ENCODE measurements at regions not wholly inside any gene's neighbourhood (a gene's known extent, or its start where the extent isn't known, plus 50 kb on each side); places are given as distances from the start of the nearest gene placed in this dataset.

GRCh38 chr3:171531716-171532115, 71.5 kb upstream of the TNIK start (continued):
- TF ChIP-seq ZNF462 (CRISPR knock-in tag; IDR thresholded peaks at IDR 0.05) (no peak), ETS1 (IDR thresholded peaks at IDR 0.05) (no peak), JUNB (IDR thresholded peaks at IDR 0.05; ENCODE audit: unreplicated experiment) (no peak), EZH2phosphoT487 (IDR thresholded peaks at IDR 0.05; ENCODE audit: unreplicated experiment) (no peak), CREB1 (CRISPR knock-in tag; IDR thresholded peaks at IDR 0.05; ENCODE audit: low read depth) (no peak)

- H3K36me3 Mint-ChIP-seq (ENCODE audit: low read depth) = no peaks in the 10 kb centered on the region
- Histone ChIP-seq H3K4me2 (no peak overlapping the region), H3K79me2 (replicated peaks; ENCODE audit: insufficient read depth) (no peaks in the 10 kb centered on the region), H3K4me3 (no peak overlapping the region), H3K27ac (ENCODE audit: low read depth) (no peak overlapping the region), H3K27me3 (ENCODE audit: insufficient read depth) (no peaks in the 10 kb centered on the region), H3K4me1 (ENCODE audit: insufficient read depth) (peaks cover 13% of the 10 kb centered on the region; the same call in 1 of the 2 replicates), H3F3A (replicated peaks; ENCODE audit: low read depth) (no peaks in the 10 kb centered on the region), H4K20me1 (replicated peaks; ENCODE audit: insufficient read depth) (no peaks in the 10 kb centered on the region), H3K9me2 (ENCODE audit: insufficient read depth) (peaks cover 21% of the 10 kb centered on the region), H3K36me3 (ENCODE audit: insufficient read depth) (no peaks in the 10 kb centered on the region), H2AFZ (no peak overlapping the region)
- H3K9me3 Mint-ChIP-seq = no peaks in the 10 kb centered on the region
- H3K27me3 Mint-ChIP-seq (ENCODE audit: insufficient read depth, low read depth, poor library complexity) = no peaks in the 10 kb centered on the region
- no peak for TF ChIP-seq CTCF (conservative IDR thresholded peaks at IDR 0.05; ENCODE audit: low read depth in 2 of 2)
- no peak for TF ChIP-seq NANOG (IDR thresholded peaks at IDR 0.05; ENCODE audit: borderline replicate concordance)
- TF ChIP-seq EZH2phosphoT487 (IDR thresholded peaks at IDR 0.05; ENCODE audit: unreplicated experiment) = no peak
- TF ChIP-seq EZH2 (IDR thresholded peaks at IDR 0.05; ENCODE audit: low read depth, unreplicated experiment) = no peak
- no peak for TF ChIP-seq POLR2AphosphoS5 (IDR thresholded peaks at IDR 0.05; ENCODE audit: low read depth)
- DNase-seq (ENCODE audit: low spot score) (no peak), ATAC-seq (no peak)
- no peak overlapping the region for H3K4me3 Mint-ChIP-seq
- H3K4me1 Mint-ChIP-seq = peaks cover 9% of the 10 kb centered on the region
- no peak overlapping the region for H3K27ac Mint-ChIP-seq
Measured at GRCh38 chr3:171528102-171528501, 67.9 kb upstream of the TNIK start.

Data from GM23338 (cell line).